Trophoblast cell (in vitro differentiated cells and primary cell): ENCODE measurements at regions not wholly inside any gene's neighbourhood (a gene's known extent, or its start where the extent isn't known, plus 50 kb on each side); places are given as distances from the start of the nearest gene placed in this dataset.

Source experiments
- DNase-seq, 2 donors: peaks; one replicate each; pipeline ENCODE4 v3.0.0-alpha.2; 2016
- H2AFZ ChIP-seq: 2 replicates; pipeline ENCODE4 v1.6.1; 2013; ENCODE audit warnings: low read length, moderate library complexity, mild to moderate bottlenecking; ENCODE audit not compliant: insufficient read depth, poor library complexity
- H2AK5ac ChIP-seq: 2 replicates; pipeline ENCODE4 v1.6.1; 2013; ENCODE audit warnings: mild to moderate bottlenecking, low read length
- H2BK120ac ChIP-seq: 2 replicates; pipeline ENCODE4 v1.6.1; 2013; ENCODE audit warnings: low read length, mild to moderate bottlenecking, moderate library complexity; ENCODE audit not compliant: insufficient read depth, poor library complexity
- H2BK12ac ChIP-seq: 2 replicates; pipeline ENCODE4 v1.6.1; 2013; ENCODE audit warnings: mild to moderate bottlenecking, low read length, moderate library complexity
- H2BK5ac ChIP-seq: 2 replicates; pipeline ENCODE4 v1.6.1; 2013; ENCODE audit warnings: low read length, low read depth, moderate library complexity, mild to moderate bottlenecking; ENCODE audit not compliant: poor library complexity
- H3K14ac ChIP-seq: 2 replicates; pipeline ENCODE4 v1.6.1; 2013; ENCODE audit warnings: mild to moderate bottlenecking, low read length
- H3K18ac ChIP-seq: 2 replicates; pipeline ENCODE4 v1.6.1; 2013; ENCODE audit warnings: mild to moderate bottlenecking, low read length
- H3K23ac ChIP-seq: 2 replicates; pipeline ENCODE4 v1.6.1; 2013; ENCODE audit warnings: low read length
- H3K27ac ChIP-seq: 2 replicates; pipeline ENCODE4 v1.5.1; 2013; ENCODE audit warnings: low read depth, mild to moderate bottlenecking, inconsistent platforms, low read length, moderate library complexity
- H3K27me3 ChIP-seq: 2 replicates; pipeline ENCODE4 v1.6.1; 2013; ENCODE audit warnings: inconsistent platforms, mild to moderate bottlenecking, low read length, moderate library complexity; ENCODE audit not compliant: insufficient read depth
- H3K36me3 ChIP-seq, 2 experiments: 1 replicate in 1 of 2; 2 replicates in 1 of 2; pipeline ENCODE4 v1.6.1; 2013; ENCODE audit warnings: low read length in 2 of 2, mild to moderate bottlenecking in 2 of 2, moderate library complexity in 1 of 2; ENCODE audit not compliant: insufficient read depth in 2 of 2, control insufficient read depth in 1 of 2
- H3K4ac ChIP-seq: 2 replicates; pipeline ENCODE4 v1.6.1; 2013; ENCODE audit warnings: low read depth, mild to moderate bottlenecking, low read length, moderate library complexity
- H3K4me1 ChIP-seq, 2 experiments: 1 replicate in 1 of 2; 2 replicates in 1 of 2; pipeline ENCODE4 v1.6.1; 2013; ENCODE audit warnings: low read length in 2 of 2, mild to moderate bottlenecking in 2 of 2, moderate library complexity in 1 of 2; ENCODE audit not compliant: insufficient read depth in 2 of 2, control insufficient read depth in 1 of 2
- H3K4me2 ChIP-seq: 2 replicates; pipeline ENCODE4 v1.6.1; 2013; ENCODE audit warnings: inconsistent platforms, mild to moderate bottlenecking, low read length, moderate library complexity
- H3K4me3 ChIP-seq: 2 replicates; pipeline ENCODE4 v1.5.1; 2013; ENCODE audit warnings: mild to moderate bottlenecking, low read depth, low read length, inconsistent platforms
- H3K79me1 ChIP-seq: one replicate; pipeline ENCODE4 v1.6.1; 2013; ENCODE audit warnings: low read length
- H3K79me2 ChIP-seq: 2 replicates; pipeline ENCODE4 v1.6.1; 2013; ENCODE audit warnings: low read length, mild to moderate bottlenecking; ENCODE audit not compliant: control insufficient read depth, insufficient read depth, poor library complexity
- H3K9ac ChIP-seq: 2 replicates; pipeline ENCODE4 v1.6.1; 2013; ENCODE audit warnings: mild to moderate bottlenecking, low read length
- H3K9me3 ChIP-seq: 2 replicates; pipeline ENCODE4 v1.6.1; 2013; ENCODE audit warnings: low read depth, mild to moderate bottlenecking, control low read depth, inconsistent platforms, low read length; ENCODE audit not compliant: insufficient read depth
- H4K12ac ChIP-seq: 2 replicates; pipeline ENCODE4 v1.6.1; 2013; ENCODE audit warnings: low read depth, mild to moderate bottlenecking, low read length, moderate library complexity
- H4K8ac ChIP-seq: 2 replicates; pipeline ENCODE4 v1.6.1; 2013; ENCODE audit warnings: low read depth, mild to moderate bottlenecking, low read length, moderate library complexity
- H4K91ac ChIP-seq: one replicate; pipeline ENCODE4 v1.6.1; 2013; ENCODE audit warnings: low read depth, mild to moderate bottlenecking, low read length, moderate library complexity
- WGBS: extraction: QIAGEN DNeasy Blood & Tissue Kit; methylation state at CpG from one replicate; pipeline ENCODE4 v1.1.7; 2013; ENCODE audit warnings: missing lambda C conversion rate; ENCODE audit not compliant: insufficient read length, insufficient coverage; ENCODE audit errors: extremely low coverage; 5-methylcytosine and 5-hydroxymethylcytosine counted together

DNA sequence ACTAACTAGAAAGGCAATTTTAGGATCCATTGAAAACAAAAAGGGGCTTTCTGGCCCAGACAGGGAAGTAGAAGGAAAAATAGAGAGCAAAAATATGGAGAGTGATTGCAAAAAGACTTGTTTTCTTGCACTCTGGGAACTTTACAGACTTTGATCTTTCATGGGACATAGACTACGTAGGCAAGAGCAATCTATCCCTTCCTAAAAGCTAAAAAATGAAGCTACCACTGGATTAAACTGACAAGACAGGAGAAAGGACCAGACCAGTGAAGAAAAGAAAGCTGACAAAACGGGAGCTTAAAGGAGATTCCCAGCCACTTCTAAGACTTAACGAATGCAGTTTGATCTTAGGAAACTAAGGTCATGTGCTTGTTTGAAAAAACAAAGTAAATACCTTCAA, 524.5 kb downstream of the KLF5 start:
- Histone ChIP-seq H3K9me3 (no peaks in the 10 kb centered on the region), H2BK120ac (no peak overlapping the region), H3K79me1 (no peaks in the 10 kb centered on the region), H2AFZ (no peak overlapping the region), H3K27me3 (no peaks in the 10 kb centered on the region), H3K27ac (no peak overlapping the region), H3K14ac (no peak overlapping the region), H3K79me2 (no peaks in the 10 kb centered on the region), H3K23ac (no peak overlapping the region), H3K9ac (no peak overlapping the region), H4K8ac (no peak overlapping the region), H4K12ac (no peak overlapping the region), H3K18ac (no peak overlapping the region), H2AK5ac (no peak overlapping the region), H4K91ac (no peak overlapping the region), H2BK12ac (no peak overlapping the region), H3K4ac (no peak overlapping the region), H3K36me3 (no peaks in the 10 kb centered on the region), H3K4me2 (no peak overlapping the region), H2BK5ac (no peak overlapping the region), H3K4me1 (no peaks in the 10 kb centered on the region), H3K4me3 (no peak overlapping the region)
- DNase-seq = no peak
- no CpG with 5 or more reads among the region's 3 CpGs for WGBS

DNA sequence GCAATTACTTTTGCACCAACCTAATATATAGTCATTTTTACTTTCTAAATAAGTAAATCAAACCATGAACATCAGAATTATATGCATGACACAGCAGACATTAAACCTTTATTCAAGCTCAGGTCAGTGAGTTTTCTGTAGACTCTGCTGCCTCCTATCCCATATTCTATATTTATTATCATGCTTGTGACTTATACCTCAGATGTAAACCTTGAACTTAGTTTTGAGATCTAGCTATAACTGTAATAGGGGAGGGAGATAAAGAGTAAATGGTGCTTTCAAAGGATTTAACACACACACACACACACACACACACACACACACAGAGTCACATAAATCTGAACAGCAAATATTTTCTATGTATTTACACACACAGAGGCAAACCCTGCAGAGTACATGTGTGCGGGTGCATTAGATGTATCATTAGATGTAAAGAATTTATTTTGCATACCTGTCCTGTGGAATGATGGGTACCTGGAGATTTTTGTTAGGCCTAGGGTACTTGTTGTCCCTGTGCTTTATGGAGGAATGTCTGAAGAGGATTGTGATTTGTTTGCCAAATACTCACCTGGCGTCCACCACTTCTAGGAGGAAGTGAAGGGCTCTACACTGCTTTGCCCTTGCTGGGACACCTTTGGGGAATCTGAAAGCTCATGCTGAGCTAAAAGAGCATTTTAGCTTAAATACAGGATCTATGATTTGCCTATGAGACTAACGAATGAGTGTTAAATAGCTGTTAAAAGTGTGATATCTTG, 521.9 kb downstream of the KLF5 start:
- H3K4me1 ChIP-seq = no peaks in the 10 kb centered on the region
- H3K9me3 ChIP-seq = no peaks in the 10 kb centered on the region
- H3K79me1 ChIP-seq = no peaks in the 10 kb centered on the region
- no peak overlapping the region for H3K9ac ChIP-seq
- DNase-seq = no peak
- no peak overlapping the region for H4K8ac ChIP-seq
- H3K18ac ChIP-seq = no peak overlapping the region
- H3K27me3 ChIP-seq = no peaks in the 10 kb centered on the region
- no peak overlapping the region for H2BK12ac ChIP-seq
- no peaks in the 10 kb centered on the region for H3K36me3 ChIP-seq
- H3K23ac ChIP-seq = no peak overlapping the region
- H2AK5ac ChIP-seq = no peak overlapping the region
- no peak overlapping the region for H3K14ac ChIP-seq
- H2BK120ac ChIP-seq = no peak overlapping the region
- WGBS = no CpG with 5 or more reads among the region's 3 CpGs
- no peak overlapping the region for H3K4me3 ChIP-seq
- H2AFZ ChIP-seq = no peak overlapping the region
- no peak overlapping the region for H4K91ac ChIP-seq
- H3K4me2 ChIP-seq = no peak overlapping the region
- H3K27ac ChIP-seq = no peak overlapping the region
- no peak overlapping the region for H3K4ac ChIP-seq
- H2BK5ac ChIP-seq = no peak overlapping the region
- no peaks in the 10 kb centered on the region for H3K79me2 ChIP-seq
- no peak overlapping the region for H4K12ac ChIP-seq

DNA sequence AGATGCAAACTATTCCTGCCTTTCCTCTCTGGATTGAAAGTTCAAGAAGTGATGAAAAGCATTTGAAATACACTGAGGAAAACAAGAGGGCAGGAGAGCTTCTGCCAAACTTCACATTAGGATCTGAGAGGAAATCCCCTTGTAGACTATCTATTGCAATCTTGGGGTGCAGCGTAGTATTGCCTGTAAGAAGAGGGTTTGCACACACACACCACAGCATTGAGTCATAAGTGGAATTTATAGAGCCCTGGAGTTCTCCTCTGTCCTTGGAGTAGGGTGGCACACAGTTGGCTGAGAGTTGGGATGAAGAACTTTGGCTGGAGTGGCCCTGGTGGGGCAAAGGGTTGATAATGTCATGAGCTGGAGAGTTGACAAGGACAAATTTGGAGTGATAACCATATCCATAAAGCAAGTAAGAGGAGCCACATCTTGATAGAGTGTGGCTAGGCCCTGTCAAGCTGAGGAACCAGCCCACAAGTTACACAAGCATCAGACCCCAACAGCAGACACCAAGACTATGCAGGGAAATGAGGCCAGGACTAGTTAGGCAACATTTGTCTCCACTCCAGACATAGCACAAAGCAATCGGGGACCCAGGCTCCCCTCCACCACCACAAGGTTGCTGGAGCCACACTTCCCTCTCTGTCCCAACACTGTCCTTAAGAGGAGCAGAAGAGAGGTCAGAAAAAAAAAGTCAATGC, 520.9 kb downstream of the KLF5 start:
- Histone ChIP-seq H4K12ac (no peak overlapping the region), H2AFZ (no peak overlapping the region), H3K4me3 (no peak overlapping the region), H3K23ac (no peak overlapping the region), H2AK5ac (no peak overlapping the region), H3K4me2 (no peak overlapping the region), H3K27me3 (no peaks in the 10 kb centered on the region), H3K79me1 (no peaks in the 10 kb centered on the region), H2BK5ac (no peak overlapping the region), H2BK12ac (no peak overlapping the region), H3K4ac (no peak overlapping the region), H3K9ac (no peak overlapping the region), H4K91ac (no peak overlapping the region), H3K79me2 (no peaks in the 10 kb centered on the region), H3K4me1 (no peaks in the 10 kb centered on the region), H3K36me3 (no peaks in the 10 kb centered on the region), H3K9me3 (no peaks in the 10 kb centered on the region), H2BK120ac (no peak overlapping the region), H3K27ac (no peak overlapping the region), H3K14ac (no peak overlapping the region), H4K8ac (no peak overlapping the region), H3K18ac (no peak overlapping the region)
- DNase-seq = no peak
- no CpG with 5 or more reads among the region's 2 CpGs for WGBS

DNA sequence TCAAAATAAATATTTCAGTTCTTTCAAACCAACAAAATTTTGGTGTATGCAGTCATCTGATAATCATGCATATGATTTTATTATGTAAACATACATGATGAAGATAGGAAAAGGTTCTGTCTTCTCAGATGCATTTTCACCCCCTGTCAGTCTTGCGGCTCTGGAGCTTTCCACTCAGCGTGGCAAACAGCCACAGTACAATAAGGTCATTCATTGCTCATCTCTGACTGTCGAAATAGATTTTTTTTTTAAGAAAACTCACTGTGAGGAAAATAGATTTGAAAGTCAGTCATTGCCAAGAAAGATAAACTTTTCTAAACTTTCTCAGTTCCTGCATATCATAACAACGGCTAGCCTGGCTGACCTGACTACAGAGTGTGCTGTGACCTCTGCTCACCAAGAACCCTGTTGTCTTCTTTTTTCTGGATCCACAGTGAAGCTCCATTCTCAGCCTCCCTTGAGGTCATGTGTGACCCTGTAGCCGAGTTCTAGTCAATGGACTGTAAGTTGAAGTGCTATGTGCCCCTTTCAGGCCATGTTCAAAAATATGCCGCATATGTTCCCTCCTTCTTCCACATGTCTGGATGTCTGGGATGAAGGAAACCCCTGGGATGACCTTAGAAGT, 519.6 kb downstream of the KLF5 start:
- H3K14ac ChIP-seq = no peak overlapping the region
- H3K4me2 ChIP-seq = no peak overlapping the region
- no peaks in the 10 kb centered on the region for H3K79me1 ChIP-seq
- WGBS = no CpG with 5 or more reads among the region's 6 CpGs
- H2BK5ac ChIP-seq = no peak overlapping the region
- no peaks in the 10 kb centered on the region for H3K4me1 ChIP-seq
- H3K18ac ChIP-seq = no peak overlapping the region
- H3K36me3 ChIP-seq = no peaks in the 10 kb centered on the region
- H4K91ac ChIP-seq = no peak overlapping the region
- H3K9ac ChIP-seq = no peak overlapping the region
- no peak overlapping the region for H2BK120ac ChIP-seq
- no peak overlapping the region for H3K23ac ChIP-seq
- no peak overlapping the region for H3K4me3 ChIP-seq
- no peaks in the 10 kb centered on the region for H3K27me3 ChIP-seq
- H3K79me2 ChIP-seq = no peaks in the 10 kb centered on the region
- H4K12ac ChIP-seq = no peak overlapping the region
- H2BK12ac ChIP-seq = no peak overlapping the region
- H4K8ac ChIP-seq = no peak overlapping the region
- H3K9me3 ChIP-seq = no peaks in the 10 kb centered on the region
- no peak for DNase-seq
- H2AK5ac ChIP-seq = no peak overlapping the region
- no peak overlapping the region for H3K4ac ChIP-seq
- no peak overlapping the region for H2AFZ ChIP-seq
- H3K27ac ChIP-seq = no peak overlapping the region
